GM18498 (cell line): ENCODE measurements at regions not wholly inside any gene's neighbourhood (a gene's known extent, or its start where the extent isn't known, plus 50 kb on each side); places are given as distances from the start of the nearest gene placed in this dataset.

Experiments used
- ATAC-seq: cut with Tn5 transposase; IDR thresholded peaks from one replicate; pipeline ENCODE4 v1.9.1; 2021; ENCODE audit warnings: mild to moderate bottlenecking, moderate library complexity; ENCODE audit not compliant: unreplicated experiment

- ATAC-seq = no peak
These were observed 391.7 kb upstream of the SPTLC3 start for GRCh38 chr20:12617076-12617475.

DNA sequence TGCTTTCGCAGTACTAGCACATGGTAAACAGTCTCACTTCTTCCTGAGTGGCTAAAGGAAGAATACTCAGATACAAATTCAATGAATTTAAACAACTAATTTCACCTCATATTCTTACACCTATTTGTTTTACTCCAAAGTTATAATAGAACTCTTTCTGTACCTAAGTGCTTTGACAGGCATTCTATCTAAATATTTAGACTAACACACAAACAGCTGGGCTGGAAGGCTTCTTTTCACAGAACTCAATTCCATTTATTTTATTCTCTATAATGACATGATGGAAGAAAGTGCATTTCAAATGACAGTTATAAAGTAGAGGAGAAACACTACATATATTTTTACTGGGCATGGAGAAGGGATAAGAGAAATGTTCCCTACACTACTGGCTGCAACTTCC lies 384.9 kb upstream of the SPTLC3 start:
- no peak for ATAC-seq

DNA sequence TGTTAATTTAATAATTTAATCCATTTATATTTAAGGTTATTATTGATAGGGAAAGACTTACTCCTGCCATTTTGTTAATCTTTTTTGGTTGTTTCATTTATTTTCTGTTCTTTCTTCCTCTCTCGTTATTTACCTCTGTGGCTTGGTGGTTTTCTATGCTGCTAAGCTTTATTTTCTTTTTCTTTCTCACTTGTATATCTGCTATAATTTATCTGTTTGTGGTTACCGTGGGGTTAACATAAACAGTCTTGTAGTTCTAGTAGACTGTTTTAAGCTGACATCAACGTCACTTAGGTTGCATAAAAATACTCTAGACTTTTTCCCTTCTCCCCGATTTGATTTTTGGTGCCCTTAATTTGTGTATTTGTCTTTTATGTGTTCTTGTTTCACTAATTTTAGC lies 381.3 kb upstream of the SPTLC3 start:
- no peak for ATAC-seq

- no peak for ATAC-seq
These were observed 370.0 kb upstream of the SPTLC3 start for GRCh38 chr20:12638633-12639312.

- ATAC-seq = no peak
These were observed 368.5 kb upstream of the SPTLC3 start for GRCh38 chr20:12640251-12640650.

- ATAC-seq = no peak
These were observed 367.2 kb upstream of the SPTLC3 start for GRCh38 chr20:12641619-12642018.

- ATAC-seq = no peak
These were observed 364.3 kb upstream of the SPTLC3 start for GRCh38 chr20:12644461-12644860.

GRCh38 chr20:12649234-12649633 lies 359.5 kb upstream of the SPTLC3 start:
- no peak for ATAC-seq

GRCh38 chr20:12653642-12654041 lies 355.1 kb upstream of the SPTLC3 start:
- no peak for ATAC-seq

GRCh38 chr20:12659942-12660341 lies 348.8 kb upstream of the SPTLC3 start:
- ATAC-seq = no peak

GRCh38 chr20:12660918-12661317 lies 347.9 kb upstream of the SPTLC3 start:
- ATAC-seq = no peak

GRCh38 chr20:12670301-12670700 lies 338.5 kb upstream of the SPTLC3 start:
- no peak for ATAC-seq

- ATAC-seq = no peak
These were observed 335.4 kb upstream of the SPTLC3 start for GRCh38 chr20:12673352-12673751.

GRCh38 chr20:12677925-12678324 lies 330.8 kb upstream of the SPTLC3 start:
- no peak for ATAC-seq

- ATAC-seq = no peak
These were observed 329.3 kb upstream of the SPTLC3 start for GRCh38 chr20:12679447-12679846.

GRCh38 chr20:12682613-12683012 lies 326.2 kb upstream of the SPTLC3 start:
- no peak for ATAC-seq

DNA sequence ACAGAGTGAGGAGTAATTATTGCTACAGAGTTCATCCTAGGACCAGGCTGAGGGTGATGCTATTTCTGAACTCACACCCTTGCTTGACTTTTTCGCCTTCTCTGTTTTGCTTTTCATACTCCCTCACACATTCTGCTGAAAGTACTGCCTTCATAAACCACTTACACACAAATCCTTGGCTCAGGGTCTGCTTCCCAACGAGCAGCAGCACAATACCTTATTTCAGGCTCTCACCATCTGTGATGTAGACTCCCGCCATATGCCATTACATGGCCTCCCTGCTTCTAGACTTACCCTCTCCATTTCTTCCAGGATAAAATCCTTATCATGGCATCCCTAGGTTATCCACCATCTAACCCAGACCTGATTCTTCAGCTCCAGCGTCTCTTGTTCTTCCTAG lies 321.3 kb upstream of the SPTLC3 start:
- no peak for ATAC-seq

- ATAC-seq = no peak
These were observed 312.8 kb upstream of the SPTLC3 start for GRCh38 chr20:12695937-12696336.

- no peak for ATAC-seq
These were observed 310.0 kb upstream of the SPTLC3 start for GRCh38 chr20:12698817-12699216.

GRCh38 chr20:12699374-12700228 lies 309.2 kb upstream of the SPTLC3 start:
- no peak for ATAC-seq

DNA sequence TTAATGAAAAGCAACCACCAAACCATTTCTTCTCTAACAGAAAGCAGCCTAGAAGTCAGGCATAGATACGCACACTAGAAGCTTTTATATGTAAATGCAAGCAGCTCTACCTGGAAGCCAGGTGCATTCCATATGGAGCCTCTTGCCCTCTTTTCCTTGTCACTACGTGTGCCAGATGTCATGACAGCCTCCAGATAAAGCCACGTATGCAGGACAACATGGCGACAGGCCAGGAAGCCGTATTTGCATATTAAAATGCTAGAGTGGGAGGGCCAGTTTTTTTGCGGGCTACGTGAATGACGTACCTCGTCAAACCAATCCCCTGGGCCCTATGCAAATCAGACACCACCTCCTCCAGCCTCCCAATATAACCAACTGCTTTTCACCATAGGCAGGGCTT lies 308.1 kb upstream of the SPTLC3 start:
- no peak for ATAC-seq

GRCh38 chr20:12702312-12702711 lies 306.5 kb upstream of the SPTLC3 start:
- no peak for ATAC-seq
